Common myeloid progenitor, CD34-positive (primary cell): ENCODE measurements at regions not wholly inside any gene's neighbourhood (a gene's known extent, or its start where the extent isn't known, plus 50 kb on each side); places are given as distances from the start of the nearest gene placed in this dataset.

ENCODE experiments used
- CTCF ChIA-PET: fragments of 350-600 bp; sonication (Branson Sonifier 250); formaldehyde crosslinking; loops from one replicate; lab custom pipeline; 2021; ENCODE audit warnings: antibody characterized with exemption; lab: Charles Lee
- POLR2A ChIA-PET: fragments of 350-600 bp; sonication (Branson Sonifier 250); formaldehyde crosslinking; loops from one replicate; lab custom pipeline; 2021; ENCODE audit warnings: antibody characterized with exemption; lab: Charles Lee
- DNase-seq, 3 donors: peaks; one replicate each; pipeline versions ENCODE4 v3.0.0 to v3.0.0-alpha.2; 2013
- H3K27ac ChIP-seq, 2 experiments: 1 replicate in 1 of 2; 2 replicates in 1 of 2; pipeline ENCODE4 v1.7.0; 2013; ENCODE audit warnings: inconsistent platforms in 2 of 2, low read length in 2 of 2, mild to moderate bottlenecking in 2 of 2, low read depth in 1 of 2, moderate library complexity in 1 of 2; ENCODE audit not compliant: severe bottlenecking in 2 of 2, insufficient read depth in 1 of 2, poor library complexity in 1 of 2
- H3K27me3 ChIP-seq, 5 experiments: replicated peaks in 2 of 5; 1 replicate in 3 of 5; 2 replicates in 2 of 5; pipeline versions ENCODE4 v1.6.1 to v1.7.0; 2013; ENCODE audit warnings: low read length in 4 of 5, mild to moderate bottlenecking in 2 of 5, moderate library complexity in 2 of 5, inconsistent platforms in 1 of 5; ENCODE audit not compliant: insufficient read depth in 5 of 5, control insufficient read depth in 4 of 5
- H3K36me3 ChIP-seq, 4 experiments: 1 replicate in 2 of 4; 2 replicates in 2 of 4; pipeline versions ENCODE4 v1.6.1 to v1.7.0; 2013; ENCODE audit warnings: low read length in 3 of 4, control low read depth in 1 of 4, mild to moderate bottlenecking in 1 of 4; ENCODE audit not compliant: control insufficient read depth in 4 of 4, insufficient read depth in 4 of 4
- H3K4me1 ChIP-seq, 4 experiments: 1 replicate in 3 of 4; 2 replicates in 1 of 4; pipeline versions ENCODE4 v1.6.1 to v1.7.1; 2013; ENCODE audit warnings: low read length in 3 of 4, mild to moderate bottlenecking in 3 of 4, control low read depth in 1 of 4, inconsistent platforms in 1 of 4, moderate library complexity in 1 of 4; ENCODE audit not compliant: control insufficient read depth in 4 of 4, insufficient read depth in 4 of 4; ENCODE audit errors: control extremely low read depth in 1 of 4
- H3K4me3 ChIP-seq, 7 experiments: 1 replicate in 4 of 7; 2 replicates in 3 of 7; pipeline versions ENCODE4 v1.5.1 to v1.7.0; 2013; ENCODE audit warnings: mild to moderate bottlenecking in 7 of 7, low read length in 6 of 7, moderate library complexity in 6 of 7, inconsistent platforms in 2 of 7, low read depth in 2 of 7, control low read depth in 1 of 7; ENCODE audit not compliant: insufficient read depth in 4 of 7, control insufficient read depth in 1 of 7; ENCODE audit errors: extremely low read depth in 1 of 7
- H3K9me3 ChIP-seq, 5 experiments: 1 replicate in 4 of 5; 2 replicates in 1 of 5; pipeline versions ENCODE4 v1.6.1 to v1.7.1; 2013; ENCODE audit warnings: low read length in 4 of 5, mild to moderate bottlenecking in 2 of 5, inconsistent platforms in 1 of 5, low read depth in 1 of 5, moderate library complexity in 1 of 5; ENCODE audit not compliant: control insufficient read depth in 4 of 5, insufficient read depth in 2 of 5; ENCODE audit errors: control extremely low read depth in 1 of 5
- WGBS: methylation state at CpG from one replicate; pipeline ENCODE4 v1.1.5; 2013; ENCODE audit not compliant: insufficient coverage; 5-methylcytosine and 5-hydroxymethylcytosine counted together

- no peak overlapping the region for H3K27ac ChIP-seq
- H3K4me3 ChIP-seq: no peak overlapping the region
- H3K36me3 ChIP-seq: no peaks in the 10 kb centered on the region
- ChIA-PET CTCF (interaction anchor here (0.6 to 3.0 kb wide), 14 partner anchors 10 to 471 kb away, joined by 3 to 11 read pairs (median 4); no protein-coding TSS in a partner anchor), POLR2A (interaction anchor here (1.0 kb wide), 1 partner anchor 141 kb away, joined by 3 read pairs; the partner anchor contains the start of gene IER5L)
- no peak for DNase-seq
- H3K9me3 ChIP-seq: no peaks in the 10 kb centered on the region
- H3K27me3 ChIP-seq: no peaks in the 10 kb centered on the region
- 95% methylated on average over 22 of the region's 30 CpGs for WGBS
- H3K4me1 ChIP-seq: peaks cover 0 to 30% (median 24%) of the 10 kb centered on the region in 4 experiments
Measured at GRCh38 chr9:129319076-129319937, 141.2 kb upstream of the IER5L start.

GRCh38 chr9:129318121-129319075, 140.3 kb upstream of the IER5L start:
- Histone ChIP-seq H3K36me3 (no peaks in the 10 kb centered on the region), H3K4me3 (no peak overlapping the region), H3K9me3 (no peaks in the 10 kb centered on the region), H3K27ac (no peak overlapping the region), H3K4me1 (peaks cover 0 to 30% (median 24%) of the 10 kb centered on the region in 4 experiments), H3K27me3 (no peaks in the 10 kb centered on the region)
- WGBS: 99% methylated on average over 13 of the region's 16 CpGs
- DNase-seq: no peak
- ChIA-PET CTCF (interaction anchor here (0.7 to 2.2 kb wide), 4 partner anchors 9 to 96 kb away, joined by 3 to 5 read pairs (median 4); no protein-coding TSS in a partner anchor), POLR2A (interaction anchor here (1.0 kb wide), 1 partner anchor 140 kb away, joined by 3 read pairs; the partner anchor contains the start of gene IER5L)

GRCh38 chr9:129317179-129318011, 139.3 kb upstream of the IER5L start:
- H3K27ac ChIP-seq: no peak overlapping the region
- ChIA-PET POLR2A (no interaction called here), CTCF (interaction anchor here (1.3 to 2.2 kb wide), 2 partner anchors 15 to 95 kb away, joined by 5 read pairs; no protein-coding TSS in a partner anchor)
- no peak for DNase-seq
- 89% methylated on average over 10 of the region's 13 CpGs for WGBS
- H3K9me3 ChIP-seq: no peaks in the 10 kb centered on the region
- H3K27me3 ChIP-seq: no peaks in the 10 kb centered on the region
- no peaks in the 10 kb centered on the region for H3K36me3 ChIP-seq
- peaks cover 0 to 30% (median 24%) of the 10 kb centered on the region in 4 experiments for H3K4me1 ChIP-seq
- H3K4me3 ChIP-seq: no peak overlapping the region

GRCh38 chr9:129316281-129317030, 138.4 kb upstream of the IER5L start:
- H3K9me3 ChIP-seq: no peaks in the 10 kb centered on the region
- H3K36me3 ChIP-seq: no peaks in the 10 kb centered on the region
- no peaks in the 10 kb centered on the region for H3K27me3 ChIP-seq
- POLR2A ChIA-PET: no interaction called here
- no peak overlapping the region for H3K4me3 ChIP-seq
- no peak overlapping the region for H3K27ac ChIP-seq
- CTCF ChIA-PET: interaction anchor here (1.3 kb wide), 1 partner anchor 94 kb away, joined by 5 read pairs; no protein-coding TSS in a partner anchor
- H3K4me1 ChIP-seq: peaks cover 0 to 25% (median 21%) of the 10 kb centered on the region in 4 experiments
- WGBS: 98% methylated on average over 13 of the region's 14 CpGs
- DNase-seq: no peak

GRCh38 chr9:129313331-129313955, 135.4 kb upstream of the IER5L start:
- CTCF ChIA-PET: interaction anchor here (1.3 kb wide), 1 partner anchor 139 kb away, joined by 3 read pairs; no protein-coding TSS in a partner anchor
- no peaks in the 10 kb centered on the region for H3K4me1 ChIP-seq

More at GRCh38 chr9:129313331-129313955, 135.4 kb upstream of the IER5L start:
- WGBS: 98% methylated on average over 6 of the region's 10 CpGs
- Histone ChIP-seq H3K4me3 (no peak overlapping the region), H3K27ac (no peak overlapping the region), H3K27me3 (no peaks in the 10 kb centered on the region), H3K36me3 (no peaks in the 10 kb centered on the region), H3K9me3 (peaks cover 0 to 4% (median 0%) of the 10 kb centered on the region in 5 experiments)
- POLR2A ChIA-PET: no interaction called here
- DNase-seq: no peak
